Right ventricle myocardium inferior (tissue), 1 donor: ENCODE measurements at regions not wholly inside any gene's neighbourhood (a gene's known extent, or its start where the extent isn't known, plus 50 kb on each side); places are given as distances from the start of the nearest gene placed in this dataset.

Experiments used
- ATAC-seq: fragments of 200-7000 bp; cut with Tn5 transposase; one replicate; pipeline ENCODE4 v1.9.1; 2020; ENCODE audit warnings: mild to moderate bottlenecking, moderate library complexity
- DNase-seq: peaks from one replicate; pipeline ENCODE4 v3.0.0; 2021; ENCODE audit errors: missing footprints
- intact Hi-C: fragments of 100-400 bp; cut with DNase I; formaldehyde crosslinking; loops from one replicate; pipeline ENCODE4 v1.11.0; 2022
- donor health status: DM: no; HTN: yes; CAD: no; lungs with severe emphysema.

- ATAC-seq = no peak
- intact Hi-C loops = no loop called here
- no peak for DNase-seq
These were observed 50.1 kb upstream of the ARMC2 start for GRCh38 chr6:108797951-108798669.
